NOMO-1 (cell line): ENCODE measurements at regions not wholly inside any gene's neighbourhood (a gene's known extent, or its start where the extent isn't known, plus 50 kb on each side); places are given as distances from the start of the nearest gene placed in this dataset.
"Not testable (repeated sequence)": the region's sequence is repeated elsewhere in the genome, so short reads cannot be mapped to it uniquely, and the experiment has no call there.

Source experiments
- DNase-seq, 2 experiments: peaks; one replicate each; lab custom pipeline; 2025; ENCODE audit not compliant: unreplicated experiment in 2 of 2; lab: John Stamatoyannopoulos, UW

DNA sequence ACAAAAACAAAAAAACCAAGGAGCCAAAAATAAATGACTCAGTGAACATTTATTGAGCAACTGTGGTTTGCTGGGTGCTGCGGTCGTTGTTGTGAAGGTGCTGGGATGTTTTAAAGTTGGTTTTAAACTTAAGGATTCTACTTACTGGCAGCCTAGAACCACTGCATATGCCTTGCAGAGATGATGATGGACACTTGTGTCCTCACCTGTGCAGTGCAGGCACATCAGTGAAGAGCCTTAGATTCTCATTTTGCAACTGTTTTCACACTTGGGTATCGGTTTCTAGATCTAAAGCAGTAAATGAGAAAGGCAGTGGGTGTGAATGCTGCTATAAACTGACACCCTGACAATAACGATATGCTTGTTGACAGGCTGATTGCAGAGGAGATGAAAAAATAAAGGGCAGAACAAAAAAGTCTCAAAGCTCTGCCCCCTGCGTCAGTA lies 68.8 kb downstream of the UTRN start:
- no peak for DNase-seq

DNA sequence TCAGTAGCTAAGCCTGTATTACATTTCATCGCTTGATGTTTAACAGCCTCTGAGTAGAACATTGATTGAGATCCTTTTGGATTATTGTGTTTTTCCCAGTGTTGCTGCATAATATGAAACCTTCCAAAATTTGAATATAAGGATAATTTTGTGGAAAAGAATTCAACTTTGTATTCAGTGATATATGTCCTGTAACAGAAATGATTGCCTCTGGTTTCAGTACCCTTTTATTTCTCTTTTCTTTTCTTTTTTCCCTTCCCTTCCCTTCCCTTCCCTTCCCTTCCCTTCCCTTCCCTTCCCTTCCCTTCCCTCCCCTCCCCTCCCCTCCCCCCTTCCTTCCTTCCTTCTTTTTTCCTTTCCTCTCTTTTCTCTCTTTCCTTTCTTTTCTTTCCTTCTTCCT lies 74.6 kb downstream of the UTRN start:
- DNase-seq: no peak

DNA sequence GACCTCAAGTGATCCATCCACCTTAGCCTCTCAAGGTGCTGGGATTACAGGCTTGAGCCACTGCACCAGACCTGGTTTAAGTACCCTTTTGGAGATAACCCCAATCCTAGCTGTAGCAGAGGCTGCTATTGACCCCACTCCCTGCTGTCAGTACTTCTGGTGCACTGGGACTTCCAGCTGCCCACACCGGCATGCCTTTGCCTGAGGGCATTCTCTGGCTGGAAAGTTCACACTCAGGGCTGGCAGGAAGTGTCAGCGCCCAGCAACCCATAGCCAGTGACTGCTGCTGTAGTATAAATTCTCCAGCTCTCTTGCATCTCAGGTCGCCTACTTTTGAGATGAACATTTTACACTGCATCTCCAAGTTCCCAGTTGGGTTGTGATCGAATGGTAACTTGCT lies 75.3 kb downstream of the UTRN start:
- DNase-seq: no peak

DNA sequence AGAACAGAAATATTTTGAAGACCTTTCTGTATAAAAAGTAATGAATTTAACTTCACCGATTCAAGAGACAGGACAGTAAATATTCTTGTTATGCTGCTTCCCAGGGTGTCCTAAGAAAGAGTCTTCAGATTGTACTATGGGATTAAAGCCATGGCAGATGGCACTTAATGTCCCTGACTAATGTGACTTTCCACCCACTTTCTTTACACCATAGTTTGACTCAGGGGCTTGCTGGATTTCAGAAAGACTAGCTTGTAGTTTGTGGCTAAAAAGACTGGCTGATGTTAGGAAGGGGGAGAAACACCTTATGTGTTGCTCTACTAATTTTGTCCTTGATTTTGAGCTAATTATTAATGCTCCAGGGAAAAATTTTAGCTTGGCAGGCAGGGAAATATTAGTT lies 75.9 kb downstream of the UTRN start:
- DNase-seq: no peak

DNA sequence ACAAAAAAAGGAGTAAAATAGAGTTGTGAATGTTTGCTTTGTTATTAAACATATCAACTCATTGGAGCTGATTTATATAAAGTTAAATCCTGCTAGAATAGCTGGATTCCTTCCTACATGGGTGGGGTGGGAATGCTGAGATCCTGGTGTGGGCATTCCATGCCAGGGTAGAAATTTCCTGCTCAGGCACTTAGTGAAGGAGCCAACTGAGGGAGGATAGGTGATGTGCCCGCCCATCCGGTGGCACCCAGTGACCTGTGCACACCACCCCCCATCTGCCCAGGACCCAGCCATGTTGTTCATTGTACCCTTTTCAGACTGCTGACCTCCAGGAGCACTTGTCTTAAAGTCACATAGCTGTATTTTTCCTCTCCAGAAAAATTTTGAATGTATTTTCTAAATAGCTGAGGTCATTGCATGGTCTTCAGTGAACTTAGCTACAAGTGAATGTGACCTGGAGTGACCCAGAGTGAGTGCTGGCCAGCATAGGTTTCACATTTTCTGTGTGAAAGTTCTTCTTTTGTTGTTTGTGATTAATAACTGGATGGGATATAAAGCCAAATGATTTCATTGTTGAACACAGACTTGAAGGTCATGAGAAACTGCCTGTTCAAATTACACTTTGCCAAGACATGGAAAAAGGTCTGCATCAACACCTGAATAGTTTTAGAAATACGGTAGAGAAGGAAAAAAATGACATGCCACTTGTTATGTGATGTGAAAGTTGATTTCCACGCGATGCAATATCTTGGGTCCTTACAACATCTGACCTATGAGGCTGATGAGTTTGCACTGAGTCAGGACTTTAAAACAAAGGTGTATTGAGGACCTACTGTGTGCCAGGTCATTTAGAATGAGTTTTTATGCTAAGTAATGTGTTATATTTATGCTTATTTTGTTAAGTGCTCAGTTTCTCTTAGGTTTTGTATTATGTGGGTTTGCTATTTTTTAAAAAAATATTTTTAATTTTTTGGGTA lies 77.2 kb downstream of the UTRN start:
- DNase-seq: no peak

DNA sequence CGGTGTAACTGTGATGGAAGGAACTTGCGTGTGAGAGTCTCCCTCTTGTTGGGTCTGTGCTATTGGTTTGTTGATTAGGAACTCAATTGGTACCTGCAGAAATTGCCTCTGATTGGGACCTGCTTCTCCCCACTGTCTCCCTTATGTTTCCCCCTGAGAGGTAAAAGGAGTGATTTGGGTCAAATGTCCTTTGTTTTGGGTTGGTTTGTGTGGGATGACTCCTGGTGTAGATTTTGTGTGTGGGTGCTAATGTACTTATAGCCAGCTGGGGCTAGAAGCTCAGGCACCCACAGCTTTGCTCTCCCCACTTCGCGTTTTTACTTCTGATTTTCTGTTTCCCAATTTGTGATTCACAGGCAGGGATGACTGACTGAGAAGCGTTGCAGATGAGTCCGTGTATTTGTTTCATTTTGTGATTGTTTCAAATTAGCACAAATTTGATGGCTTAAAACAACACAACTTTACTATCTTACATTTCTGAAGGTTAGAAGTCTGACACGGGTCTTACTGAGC lies 79.1 kb downstream of the UTRN start:
- DNase-seq: peak in 1 of 2 experiments; percentile 32

DNA sequence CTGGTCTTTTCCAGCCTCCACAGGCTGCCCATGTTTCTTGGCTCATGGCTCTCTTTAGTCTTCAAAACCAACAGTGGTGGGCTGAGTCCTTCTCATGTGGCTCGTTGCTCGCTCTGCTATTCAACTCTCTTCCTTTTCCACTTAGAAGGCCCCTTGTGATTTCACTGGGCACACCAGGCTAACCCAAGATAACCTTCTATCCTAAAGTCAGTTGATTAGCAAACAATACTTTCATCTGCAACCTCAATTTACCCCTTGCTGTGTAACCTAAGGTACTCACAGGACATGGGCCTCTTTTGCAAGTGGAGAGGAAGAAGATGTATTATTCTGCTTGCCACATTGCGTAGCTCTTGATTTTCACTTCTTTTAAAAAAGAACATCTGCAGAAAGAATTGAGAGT lies 79.6 kb downstream of the UTRN start:
- peak in 1 of 2 experiments; percentile 27 for DNase-seq

DNA sequence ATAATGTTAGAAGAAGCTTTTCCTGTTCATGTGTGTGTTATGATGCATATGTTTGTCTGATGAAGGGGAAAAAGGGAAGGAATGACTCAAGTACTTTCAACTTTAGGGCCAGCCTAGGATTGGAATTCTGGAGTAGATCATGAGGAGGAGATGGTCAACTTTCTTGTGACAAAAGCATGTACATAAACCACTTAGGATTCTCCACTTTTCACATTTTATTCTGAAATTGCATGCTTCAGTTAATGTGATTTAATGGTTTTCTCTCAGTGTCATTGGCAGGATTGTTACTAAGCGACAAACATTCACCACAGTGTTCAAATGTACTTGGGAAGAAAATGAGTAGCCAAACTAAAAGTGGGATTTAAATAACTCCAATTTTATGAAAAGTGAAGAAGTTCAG lies 80.1 kb downstream of the UTRN start:
- no peak for DNase-seq

DNA sequence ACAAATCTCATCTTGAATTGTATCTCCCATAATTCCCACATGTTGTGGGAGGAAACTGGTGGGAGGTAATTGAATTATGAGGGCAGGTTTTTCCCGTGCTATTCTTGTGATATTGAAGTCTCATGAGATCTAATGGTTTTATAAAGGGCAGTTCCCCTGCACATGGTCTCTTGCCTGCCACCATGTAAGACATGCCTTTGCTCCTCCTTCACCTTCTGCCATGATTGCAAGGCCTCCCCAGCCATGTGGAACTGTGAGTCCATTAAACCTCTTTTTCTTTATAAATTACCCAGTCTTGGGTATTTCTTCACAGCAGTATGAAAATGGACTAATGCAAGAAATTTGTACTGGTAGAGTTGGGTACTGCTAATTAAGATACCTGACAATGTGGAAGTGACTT lies 84.6 kb downstream of the UTRN start:
- not testable (repeated sequence) for DNase-seq

DNA sequence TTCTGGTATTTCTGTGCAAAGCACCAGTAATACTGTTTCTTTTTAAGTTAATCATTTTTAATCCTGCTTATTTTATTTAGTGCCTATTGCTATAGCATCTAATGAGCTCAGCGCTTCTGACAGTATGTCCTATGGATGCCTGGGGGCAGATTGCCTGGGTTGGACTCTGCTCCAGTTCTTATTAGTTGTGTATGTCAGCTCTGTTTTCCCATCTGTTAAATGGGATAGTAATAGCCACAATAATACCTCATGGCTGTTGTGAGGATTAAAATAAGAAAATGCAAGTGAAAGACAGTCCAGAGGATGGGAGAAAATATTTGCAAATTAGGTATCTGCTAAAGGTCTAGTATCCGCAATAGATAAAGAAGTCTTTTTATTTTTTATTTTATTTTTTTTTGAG lies 87.0 kb downstream of the UTRN start:
- no peak for DNase-seq

DNA sequence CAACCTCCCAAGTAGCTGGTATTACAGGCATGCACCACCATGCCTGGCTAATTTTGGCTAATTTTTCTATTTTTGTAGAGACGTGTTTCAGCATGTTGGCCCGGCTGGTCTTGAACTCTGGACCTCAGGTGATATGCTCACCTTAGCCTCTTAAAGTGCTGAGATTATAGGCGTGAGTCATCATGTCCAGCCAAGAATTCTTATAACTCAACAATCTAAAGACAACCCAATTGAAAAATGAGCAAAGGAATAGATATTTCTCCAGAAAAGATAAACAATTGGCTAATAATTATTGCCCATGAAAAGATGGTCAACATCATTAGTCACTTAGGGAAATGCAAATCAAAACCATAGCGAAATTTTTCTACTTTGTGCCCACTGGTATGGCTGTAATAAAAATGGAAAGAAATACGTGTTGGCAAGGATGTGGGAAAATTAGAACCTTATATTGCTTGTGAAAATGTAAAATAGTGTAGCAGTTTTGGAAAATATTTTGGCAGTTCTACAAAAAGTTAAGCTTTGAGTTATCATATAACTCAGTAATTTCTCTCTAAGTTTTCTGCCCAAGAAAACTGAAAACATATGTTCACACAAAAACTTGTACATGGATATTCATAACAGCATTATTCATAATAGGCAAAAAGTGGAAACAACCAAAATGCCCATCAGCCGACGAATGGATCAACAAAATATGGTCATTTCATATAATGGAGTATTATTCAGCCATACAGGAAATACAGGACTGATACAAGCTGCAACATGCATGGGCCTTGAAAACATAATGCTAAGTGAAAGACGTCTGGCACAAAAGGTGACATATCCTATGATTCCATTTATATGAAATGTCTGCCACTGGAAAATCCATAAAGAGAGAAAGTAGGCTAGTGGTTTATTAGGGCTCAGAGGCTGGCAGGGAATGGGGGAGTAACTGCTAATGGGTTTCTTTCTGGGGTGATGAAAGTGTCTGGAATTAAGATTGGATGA lies 87.8 kb downstream of the UTRN start:
- no peak for DNase-seq

DNA sequence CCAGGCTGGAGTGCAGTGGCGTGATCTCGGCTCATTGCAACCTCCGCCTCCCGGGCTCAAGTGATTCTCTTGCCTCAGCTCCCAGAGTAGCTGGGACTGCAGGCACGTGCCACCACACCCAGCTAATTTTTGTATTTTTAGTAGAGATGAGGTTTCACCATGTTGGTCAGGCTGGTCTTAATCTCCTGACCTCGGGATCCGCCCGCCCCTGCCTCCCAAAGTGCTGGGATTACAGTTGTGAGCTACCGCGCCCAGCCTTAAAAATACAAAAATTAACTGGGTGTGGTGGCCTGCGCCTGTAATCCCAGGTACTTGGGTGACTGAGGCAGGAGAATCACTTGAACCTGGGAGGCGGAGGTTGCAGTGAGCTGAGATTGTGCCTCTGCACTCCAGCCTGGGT lies 89.4 kb downstream of the UTRN start:
- DNase-seq: not testable (repeated sequence)

DNA sequence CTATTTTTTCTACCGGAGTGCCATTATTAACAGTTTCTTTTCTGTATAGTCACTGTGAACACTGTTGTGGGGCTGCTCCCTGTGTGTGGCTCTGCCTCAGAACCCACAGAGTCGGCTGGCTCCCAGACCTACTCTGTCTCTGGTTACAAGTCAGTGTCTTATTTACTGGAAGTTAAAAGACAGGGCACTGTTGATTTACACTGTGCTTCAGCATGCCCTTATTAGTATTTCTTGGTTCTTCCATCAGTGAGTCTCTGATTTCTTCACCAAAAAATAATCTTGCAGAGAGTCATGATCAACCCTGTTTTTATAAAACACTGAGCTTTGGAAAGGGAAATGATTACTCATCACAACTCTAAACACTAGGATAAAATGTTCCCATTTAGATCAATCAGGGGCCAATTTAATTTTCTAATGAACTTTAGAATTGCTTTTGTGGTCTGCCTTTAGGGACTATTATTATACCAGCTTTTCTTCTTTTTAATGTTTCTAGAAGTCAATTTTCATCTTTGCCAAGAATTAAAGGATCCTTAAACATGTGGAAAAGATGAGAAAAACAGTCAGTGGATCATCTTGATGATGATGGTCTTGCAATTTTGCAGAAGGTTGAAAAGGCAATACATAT lies 92.6 kb downstream of the UTRN start:
- no peak for DNase-seq

DNA sequence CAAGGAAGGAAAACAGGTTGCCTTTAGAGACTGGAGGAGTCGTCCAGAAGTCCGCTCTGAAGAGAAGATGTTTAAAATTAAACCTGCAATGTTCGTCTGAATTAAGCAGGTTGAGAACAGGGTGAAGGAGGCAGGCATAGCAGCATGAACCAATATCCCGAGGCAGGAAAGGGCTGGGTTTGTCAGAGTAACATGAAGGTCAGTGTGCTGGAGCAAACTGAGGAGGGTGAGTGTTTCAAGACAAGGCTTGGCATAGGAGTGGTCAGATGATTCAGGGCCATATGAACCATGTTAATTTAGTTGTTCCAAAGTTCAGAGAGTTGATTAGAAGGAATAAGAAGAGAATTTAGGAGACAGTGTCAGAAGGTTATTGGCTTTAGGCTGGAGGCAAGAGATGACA lies 93.3 kb downstream of the UTRN start:
- DNase-seq: no peak

DNA sequence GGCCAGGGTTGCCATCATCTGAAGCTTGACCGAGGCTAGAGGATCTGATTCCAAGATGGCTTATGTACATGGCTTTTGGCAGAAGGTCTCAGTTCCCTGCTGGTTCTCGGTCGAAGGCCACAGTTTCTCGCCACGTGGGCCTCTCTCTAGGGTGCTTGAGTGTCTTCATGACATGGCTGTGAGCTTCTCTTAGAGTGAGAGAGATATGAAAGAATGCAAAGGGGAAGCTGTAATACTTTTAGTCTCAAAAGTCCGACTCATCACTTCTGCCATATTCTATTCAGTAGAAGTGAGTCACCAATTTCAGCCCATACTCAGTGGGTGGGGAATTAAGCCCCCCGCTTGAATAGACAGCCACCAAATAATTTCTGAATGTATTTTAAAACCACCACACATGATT lies 94.2 kb downstream of the UTRN start:
- peak; percentile 5 to 42 for DNase-seq

DNA sequence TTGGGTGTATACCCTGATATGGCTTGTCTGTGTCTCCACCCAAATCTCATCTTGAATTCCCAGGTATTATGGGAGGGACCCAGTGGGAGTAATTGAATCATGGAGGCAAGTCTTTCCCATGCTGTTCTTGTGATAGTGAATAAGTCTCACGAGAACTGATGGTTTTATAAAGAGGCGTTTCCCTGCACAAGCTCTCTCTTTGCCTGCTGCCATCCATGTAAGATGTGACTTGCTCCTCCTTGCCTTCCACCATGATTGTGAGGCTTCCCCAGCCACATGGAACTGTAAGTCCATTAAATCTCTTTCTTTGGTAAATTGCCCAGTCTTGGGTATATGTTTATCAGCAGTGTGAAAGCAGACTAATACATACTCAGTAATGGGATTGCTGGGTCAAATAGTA lies 96.4 kb downstream of the UTRN start:
- DNase-seq: not testable (repeated sequence)

DNA sequence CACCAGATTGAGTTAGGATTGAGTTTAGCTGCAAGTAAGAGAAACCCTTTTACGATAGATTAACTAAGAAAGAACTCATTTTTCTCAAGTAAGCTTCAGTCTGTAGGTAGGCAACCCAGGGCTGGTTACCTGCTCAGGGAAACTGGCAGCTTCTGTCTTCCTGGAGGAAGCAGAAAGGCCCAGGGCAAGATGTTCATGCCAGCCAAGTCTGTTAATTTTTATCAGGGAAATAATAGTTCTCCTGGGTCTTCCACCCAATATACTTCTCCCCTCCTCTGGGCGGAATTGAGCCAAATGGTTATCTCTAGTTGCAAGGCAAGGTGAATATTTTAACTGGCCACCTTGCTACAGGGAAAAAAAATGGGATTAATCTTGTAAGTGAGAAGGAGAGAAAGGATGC lies 98.2 kb downstream of the UTRN start:
- DNase-seq: no peak

DNA sequence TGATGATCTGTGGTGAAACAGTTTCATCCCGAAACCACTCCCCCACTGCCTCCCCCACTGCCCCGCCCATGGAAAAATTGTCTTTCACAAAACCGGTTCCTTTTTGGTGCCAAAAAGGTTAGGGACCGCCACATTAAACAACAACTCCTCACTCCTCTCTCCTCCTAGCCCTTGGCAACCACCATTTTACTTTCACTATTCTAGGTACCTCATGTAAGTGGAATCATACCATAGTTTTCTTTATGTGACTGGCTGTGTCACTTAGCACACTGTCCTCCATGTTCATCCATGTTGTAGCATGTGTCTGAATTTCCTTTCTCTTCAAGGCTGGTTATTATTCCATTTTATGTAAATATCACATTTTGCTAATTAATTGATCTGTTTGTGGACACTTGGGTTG lies 99.3 kb downstream of the UTRN start:
- no peak for DNase-seq

DNA sequence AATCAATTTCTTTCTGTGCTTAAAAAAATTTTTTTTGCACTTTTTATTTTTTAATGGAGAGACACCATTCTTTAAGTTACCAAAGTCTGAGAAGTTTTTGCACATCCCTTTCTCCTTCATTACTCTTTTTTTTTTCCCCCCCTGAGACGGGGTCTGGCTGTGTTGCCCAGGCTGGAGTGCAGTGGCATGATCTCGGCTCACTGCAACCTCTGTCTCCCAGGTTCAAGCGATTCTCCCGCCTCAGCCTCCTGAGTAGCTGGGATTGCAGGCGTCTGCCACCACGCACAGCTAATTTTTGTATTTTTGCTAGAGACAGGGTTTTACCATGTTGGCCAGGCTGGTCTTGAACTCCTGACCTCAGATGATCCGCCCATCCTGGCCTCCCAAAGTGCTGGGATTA lies 104.3 kb downstream of the UTRN start:
- not testable (repeated sequence) for DNase-seq

DNA sequence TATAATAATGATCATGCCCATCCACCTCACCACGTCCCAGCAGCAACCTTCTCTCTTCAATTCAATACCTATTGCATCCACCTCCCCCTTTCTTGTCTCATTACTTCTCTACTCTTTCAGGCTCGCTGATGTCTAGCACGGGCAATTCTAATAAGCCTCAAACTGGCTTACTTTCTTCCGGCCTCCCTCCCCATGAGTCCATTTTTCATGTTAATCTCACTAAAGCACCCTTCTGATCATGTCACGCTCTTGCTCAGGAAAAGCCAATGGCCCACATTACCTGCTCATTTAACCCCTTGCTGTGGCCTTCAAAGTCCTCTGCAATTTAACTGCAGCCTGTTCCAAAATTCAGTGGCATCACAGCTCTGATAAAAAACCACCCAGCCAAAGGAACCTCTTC lies 105.1 kb downstream of the UTRN start:
- no peak for DNase-seq

DNA sequence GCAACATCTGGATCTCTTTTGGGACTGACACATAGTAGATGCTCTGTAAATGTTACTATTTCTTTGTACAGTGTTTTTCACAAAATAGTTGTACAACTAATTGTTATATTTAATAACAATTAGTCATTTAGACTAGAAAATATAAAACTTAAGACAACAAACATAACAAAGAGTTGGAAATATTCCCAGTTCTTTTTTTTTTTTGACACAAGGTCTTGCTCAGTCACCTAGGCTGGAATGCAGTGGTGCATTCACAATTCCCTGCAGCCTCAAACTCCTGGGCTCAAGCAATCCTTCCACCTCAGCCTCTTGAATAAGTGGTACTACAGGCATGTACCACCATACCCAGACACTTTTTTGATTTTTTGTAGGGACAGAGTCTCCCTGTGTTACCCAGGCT lies 105.8 kb downstream of the UTRN start:
- no peak for DNase-seq
